Transverse colon (tissue), 4 donors: ENCODE measurements at regions not wholly inside any gene's neighbourhood (a gene's known extent, or its start where the extent isn't known, plus 50 kb on each side); places are given as distances from the start of the nearest gene placed in this dataset.

ENCODE experiments used
- EP300 ChIP-seq: sonication (generic); formaldehyde crosslinking; IDR thresholded peaks from one replicate; pipeline ENCODE4 v1.6.1; 2017; ENCODE audit warnings: antibody characterized with exemption, low read depth
- POLR2A ChIP-seq: fragments of 450-650 bp; IDR thresholded peaks from one replicate; pipeline ENCODE4 v1.6.1; 2016; ENCODE audit warnings: antibody characterized with exemption, mild to moderate bottlenecking, moderate library complexity
- POLR2AphosphoS5 ChIP-seq, 3 donors: sonication (generic); formaldehyde crosslinking; IDR thresholded peaks; one replicate each; pipeline ENCODE4 v1.6.1; 2016; ENCODE audit warnings: antibody characterized with exemption in 3 of 3
- TF ChIP-seq, protein P1 (sequence below), 5 experiments: fragments of 200-600 bp in 3 of 5; fragments of 450-650 bp in 2 of 5; sonication (generic) in 3 of 5; IDR thresholded peaks; 1 replicate in 2 of 5; 2 replicates in 3 of 5; pipeline ENCODE4 v1.5.1; 2016 to 2017; ENCODE audit warnings: antibody characterized with exemption in 5 of 5, inconsistent platforms in 3 of 5, mild to moderate bottlenecking in 2 of 5, moderate library complexity in 1 of 5

DNA sequence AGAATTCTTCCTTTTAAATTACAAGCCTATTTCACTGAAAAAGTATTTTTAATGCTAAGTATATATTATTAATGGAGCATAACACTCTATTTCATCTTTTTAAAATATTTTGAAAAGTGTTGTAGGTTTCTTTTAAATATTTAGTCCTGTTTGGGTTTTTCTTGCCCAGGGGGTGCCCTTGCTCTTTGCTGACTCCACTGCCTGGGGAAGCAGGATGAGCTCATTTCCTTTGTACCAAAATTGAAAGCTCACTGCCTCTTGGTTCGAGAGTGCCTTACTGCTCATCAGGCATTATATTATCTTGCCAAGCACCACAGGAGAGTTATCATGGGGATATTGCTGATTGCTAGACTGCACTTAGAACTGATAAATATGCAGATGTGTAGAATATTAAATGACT, 819.2 kb downstream of the PCDH18 start:
- TF ChIP-seq POLR2AphosphoS5 (IDR thresholded peaks at IDR 0.05) (no peak), POLR2A (no peak), EP300 (no peak)
- TF ChIP-seq, protein P1, sequence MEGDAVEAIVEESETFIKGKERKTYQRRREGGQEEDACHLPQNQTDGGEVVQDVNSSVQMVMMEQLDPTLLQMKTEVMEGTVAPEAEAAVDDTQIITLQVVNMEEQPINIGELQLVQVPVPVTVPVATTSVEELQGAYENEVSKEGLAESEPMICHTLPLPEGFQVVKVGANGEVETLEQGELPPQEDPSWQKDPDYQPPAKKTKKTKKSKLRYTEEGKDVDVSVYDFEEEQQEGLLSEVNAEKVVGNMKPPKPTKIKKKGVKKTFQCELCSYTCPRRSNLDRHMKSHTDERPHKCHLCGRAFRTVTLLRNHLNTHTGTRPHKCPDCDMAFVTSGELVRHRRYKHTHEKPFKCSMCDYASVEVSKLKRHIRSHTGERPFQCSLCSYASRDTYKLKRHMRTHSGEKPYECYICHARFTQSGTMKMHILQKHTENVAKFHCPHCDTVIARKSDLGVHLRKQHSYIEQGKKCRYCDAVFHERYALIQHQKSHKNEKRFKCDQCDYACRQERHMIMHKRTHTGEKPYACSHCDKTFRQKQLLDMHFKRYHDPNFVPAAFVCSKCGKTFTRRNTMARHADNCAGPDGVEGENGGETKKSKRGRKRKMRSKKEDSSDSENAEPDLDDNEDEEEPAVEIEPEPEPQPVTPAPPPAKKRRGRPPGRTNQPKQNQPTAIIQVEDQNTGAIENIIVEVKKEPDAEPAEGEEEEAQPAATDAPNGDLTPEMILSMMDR (IDR thresholded peaks at IDR 0.05): no peak
